ENCODE measurements at regions not wholly inside any gene's neighbourhood (a gene's known extent, or its start where the extent isn't known, plus 50 kb on each side); places are given as distances from the start of the nearest gene placed in this dataset.

GRCh38 chr20:12311094-12311865 is 393.6 kb downstream of the BTBD3 start:
- peaks cover 12% of the 10 kb centered on the region for H3K9me3 Mint-ChIP-seq
- no peaks in the 10 kb centered on the region for H3K36me3 Mint-ChIP-seq (ENCODE audit: insufficient read depth)
- no peaks in the 10 kb centered on the region for H3K27me3 Mint-ChIP-seq (ENCODE audit: low read depth)
- DNase-seq (no peak), ATAC-seq (no peak)
- H3K4me1 Mint-ChIP-seq (ENCODE audit: low read depth): no peaks in the 10 kb centered on the region
- no peak overlapping the region for H3K4me3 Mint-ChIP-seq

- DNase-seq: no peak
- Mint-ChIP-seq H3K9me3 (peaks cover 11% of the 10 kb centered on the region), H3K36me3 (ENCODE audit: insufficient read depth) (no peaks in the 10 kb centered on the region), H3K27me3 (ENCODE audit: low read depth) (no peaks in the 10 kb centered on the region), H3K4me1 (ENCODE audit: low read depth) (no peaks in the 10 kb centered on the region), H3K4me3 (no peak overlapping the region)
- ATAC-seq: no peak
Observed at GRCh38 chr20:12315652-12316051, 398.0 kb downstream of the BTBD3 start.

- Mint-ChIP-seq H3K36me3 (ENCODE audit: insufficient read depth) (no peaks in the 10 kb centered on the region), H3K9me3 (peaks cover 14% of the 10 kb centered on the region), H3K27me3 (ENCODE audit: low read depth) (no peaks in the 10 kb centered on the region), H3K4me3 (no peak overlapping the region), H3K4me1 (ENCODE audit: low read depth) (no peaks in the 10 kb centered on the region)
- DNase-seq (no peak), ATAC-seq (no peak)
Observed at GRCh38 chr20:12316794-12317193, 399.1 kb downstream of the BTBD3 start.

- Mint-ChIP-seq H3K4me1 (ENCODE audit: low read depth) (no peaks in the 10 kb centered on the region), H3K9me3 (peaks cover 15% of the 10 kb centered on the region), H3K27me3 (ENCODE audit: low read depth) (no peaks in the 10 kb centered on the region), H3K36me3 (ENCODE audit: insufficient read depth) (no peaks in the 10 kb centered on the region), H3K4me3 (no peak overlapping the region)
- no peak for ATAC-seq
- no peak for DNase-seq
Observed at GRCh38 chr20:12317433-12317832, 399.7 kb downstream of the BTBD3 start.

GRCh38 chr20:12318043-12318442 is 400.4 kb downstream of the BTBD3 start:
- ATAC-seq: no peak
- Mint-ChIP-seq H3K9me3 (peaks cover 15% of the 10 kb centered on the region), H3K36me3 (ENCODE audit: insufficient read depth) (no peaks in the 10 kb centered on the region), H3K4me1 (ENCODE audit: low read depth) (no peaks in the 10 kb centered on the region), H3K4me3 (no peak overlapping the region), H3K27me3 (ENCODE audit: low read depth) (no peaks in the 10 kb centered on the region)
- no peak for DNase-seq

GRCh38 chr20:12321736-12322135 is 404.0 kb downstream of the BTBD3 start:
- Mint-ChIP-seq H3K4me1 (ENCODE audit: low read depth) (no peaks in the 10 kb centered on the region), H3K36me3 (ENCODE audit: insufficient read depth) (no peaks in the 10 kb centered on the region), H3K4me3 (no peak overlapping the region), H3K9me3 (peaks cover 13% of the 10 kb centered on the region), H3K27me3 (ENCODE audit: low read depth) (no peaks in the 10 kb centered on the region)
- ATAC-seq (no peak), DNase-seq (no peak)

GRCh38 chr20:12327205-12327604 is 409.5 kb downstream of the BTBD3 start:
- ATAC-seq: no peak
- H3K9me3 Mint-ChIP-seq: peaks cover 12% of the 10 kb centered on the region
- H3K4me3 Mint-ChIP-seq: no peak overlapping the region
- no peak for DNase-seq
- no peaks in the 10 kb centered on the region for H3K4me1 Mint-ChIP-seq (ENCODE audit: low read depth)
- no peaks in the 10 kb centered on the region for H3K36me3 Mint-ChIP-seq (ENCODE audit: insufficient read depth)
- no peaks in the 10 kb centered on the region for H3K27me3 Mint-ChIP-seq (ENCODE audit: low read depth)

GRCh38 chr20:12331236-12331635 is 413.5 kb downstream of the BTBD3 start:
- ATAC-seq (no peak), DNase-seq (no peak)
- H3K4me1 Mint-ChIP-seq (ENCODE audit: low read depth): no peaks in the 10 kb centered on the region
- H3K27me3 Mint-ChIP-seq (ENCODE audit: low read depth): no peaks in the 10 kb centered on the region
- peaks cover 19% of the 10 kb centered on the region for H3K9me3 Mint-ChIP-seq
- H3K36me3 Mint-ChIP-seq (ENCODE audit: insufficient read depth): no peaks in the 10 kb centered on the region
- H3K4me3 Mint-ChIP-seq: no peak overlapping the region

- H3K9me3 Mint-ChIP-seq: peaks cover 13% of the 10 kb centered on the region
- no peaks in the 10 kb centered on the region for H3K27me3 Mint-ChIP-seq (ENCODE audit: low read depth)
- H3K4me1 Mint-ChIP-seq (ENCODE audit: low read depth): no peaks in the 10 kb centered on the region
Observed at GRCh38 chr20:12337601-12338000, 419.9 kb downstream of the BTBD3 start.

GRCh38 chr20:12345978-12346377 is 428.3 kb downstream of the BTBD3 start:
- Mint-ChIP-seq H3K4me3 (no peak overlapping the region), H3K36me3 (ENCODE audit: insufficient read depth) (no peaks in the 10 kb centered on the region), H3K27me3 (ENCODE audit: low read depth) (no peaks in the 10 kb centered on the region), H3K9me3 (peaks cover 9% of the 10 kb centered on the region), H3K4me1 (ENCODE audit: low read depth) (no peaks in the 10 kb centered on the region)
- ATAC-seq (no peak), DNase-seq (no peak)

More at GRCh38 chr20:12337601-12338000, 419.9 kb downstream of the BTBD3 start:
- no peak for ATAC-seq
- no peak for DNase-seq
- Mint-ChIP-seq H3K4me3 (no peak overlapping the region), H3K36me3 (ENCODE audit: insufficient read depth) (no peaks in the 10 kb centered on the region)

- DNase-seq (no peak), ATAC-seq (no peak)
- H3K36me3 Mint-ChIP-seq (ENCODE audit: insufficient read depth): no peaks in the 10 kb centered on the region
- no peaks in the 10 kb centered on the region for H3K4me1 Mint-ChIP-seq (ENCODE audit: low read depth)
- H3K4me3 Mint-ChIP-seq: no peak overlapping the region
- no peaks in the 10 kb centered on the region for H3K27me3 Mint-ChIP-seq (ENCODE audit: low read depth)
- peaks cover 17% of the 10 kb centered on the region for H3K9me3 Mint-ChIP-seq
Observed at GRCh38 chr20:12353842-12354241, 436.1 kb downstream of the BTBD3 start.

- H3K9me3 Mint-ChIP-seq: peaks cover 17% of the 10 kb centered on the region
- H3K4me1 Mint-ChIP-seq (ENCODE audit: low read depth): no peaks in the 10 kb centered on the region
- no peak overlapping the region for H3K4me3 Mint-ChIP-seq
- no peak for ATAC-seq
- no peaks in the 10 kb centered on the region for H3K27me3 Mint-ChIP-seq (ENCODE audit: low read depth)
- DNase-seq: no peak
- H3K36me3 Mint-ChIP-seq (ENCODE audit: insufficient read depth): no peaks in the 10 kb centered on the region
Observed at GRCh38 chr20:12354725-12355124, 437.0 kb downstream of the BTBD3 start.

- no peak for DNase-seq
- H3K27me3 Mint-ChIP-seq (ENCODE audit: low read depth): no peaks in the 10 kb centered on the region
- H3K36me3 Mint-ChIP-seq (ENCODE audit: insufficient read depth): no peaks in the 10 kb centered on the region
- no peak overlapping the region for H3K4me3 Mint-ChIP-seq
- no peak for ATAC-seq
- H3K9me3 Mint-ChIP-seq: peaks cover 17% of the 10 kb centered on the region
- H3K4me1 Mint-ChIP-seq (ENCODE audit: low read depth): no peaks in the 10 kb centered on the region
Observed at GRCh38 chr20:12355185-12355584, 437.5 kb downstream of the BTBD3 start.

GRCh38 chr20:12358006-12358654 is 440.4 kb downstream of the BTBD3 start:
- ATAC-seq (no peak), DNase-seq (no peak)
- H3K9me3 Mint-ChIP-seq: peaks cover 22% of the 10 kb centered on the region
- no peak overlapping the region for H3K4me3 Mint-ChIP-seq
- H3K36me3 Mint-ChIP-seq (ENCODE audit: insufficient read depth): no peaks in the 10 kb centered on the region
- H3K27me3 Mint-ChIP-seq (ENCODE audit: low read depth): no peaks in the 10 kb centered on the region
- no peaks in the 10 kb centered on the region for H3K4me1 Mint-ChIP-seq (ENCODE audit: low read depth)

- ATAC-seq (no peak), DNase-seq (no peak)
- Mint-ChIP-seq H3K9me3 (peaks cover 23% of the 10 kb centered on the region), H3K4me1 (ENCODE audit: low read depth) (no peaks in the 10 kb centered on the region), H3K36me3 (ENCODE audit: insufficient read depth) (no peaks in the 10 kb centered on the region), H3K27me3 (ENCODE audit: low read depth) (no peaks in the 10 kb centered on the region), H3K4me3 (no peak overlapping the region)
Observed at GRCh38 chr20:12358655-12359009, 440.9 kb downstream of the BTBD3 start.
